GM12865 (cell line): ENCODE measurements at regions not wholly inside any gene's neighbourhood (a gene's known extent, or its start where the extent isn't known, plus 50 kb on each side); places are given as distances from the start of the nearest gene placed in this dataset.

Experiments used
- DNase-seq: peaks from one replicate; pipeline ENCODE4 v3.0.0; 2010; ENCODE audit warnings: low read depth
- H3K4me3 ChIP-seq: 2 replicates; pipeline ENCODE4 v1.5.1; 2011; ENCODE audit warnings: mild to moderate bottlenecking, low read depth, low read length, control low read depth
- CTCF ChIP-seq: IDR thresholded peaks from 2 replicates; pipeline ENCODE4 v1.5.1; 2011; ENCODE audit warnings: low read length, control low read depth, low read depth, inconsistent platforms; ENCODE audit not compliant: insufficient read depth; ENCODE audit errors: missing control alignments

- H3K4me3 ChIP-seq: no peak overlapping the region
- no peak for TF ChIP-seq CTCF
- no peak for DNase-seq
These were observed 440.7 kb downstream of the MTX2 start for GRCh38 chr2:176709991-176710390.

GRCh38 chr2:176710657-176711186 is 441.5 kb downstream of the MTX2 start:
- TF ChIP-seq CTCF: no peak
- no peak overlapping the region for H3K4me3 ChIP-seq
- DNase-seq: no peak

GRCh38 chr2:176725873-176726645 is 456.8 kb downstream of the MTX2 start:
- DNase-seq: no peak
- no peak for TF ChIP-seq CTCF
- no peak overlapping the region for H3K4me3 ChIP-seq

- TF ChIP-seq CTCF: no peak
- H3K4me3 ChIP-seq: no peak overlapping the region
- no peak for DNase-seq
These were observed 458.5 kb downstream of the MTX2 start for GRCh38 chr2:176727696-176728095.

- no peak overlapping the region for H3K4me3 ChIP-seq
- no peak for DNase-seq
- TF ChIP-seq CTCF: no peak
These were observed 460.7 kb downstream of the MTX2 start for GRCh38 chr2:176729706-176730569.

- no peak for DNase-seq
- no peak for TF ChIP-seq CTCF
- H3K4me3 ChIP-seq: no peak overlapping the region
These were observed 463.5 kb downstream of the MTX2 start for GRCh38 chr2:176732780-176733179.
